ENCODE measurements at regions not wholly inside any gene's neighbourhood (a gene's known extent, or its start where the extent isn't known, plus 50 kb on each side); places are given as distances from the start of the nearest gene placed in this dataset.

GRCh38 chr16:26546573-26546972 is 520.2 kb upstream of the C16orf82 start (continued):
- no peak for TF ChIP-seq ARID3B (CRISPR knock-in tag; IDR thresholded peaks at IDR 0.05; ENCODE audit: borderline replicate concordance)
- TF ChIP-seq PYGO2 (tag; IDR thresholded peaks at IDR 0.05), result no peak
- no peak for TF ChIP-seq RBFOX2 (IDR thresholded peaks at IDR 0.05; ENCODE audit: low read depth, low read length)
- no peak for TF ChIP-seq ZBTB8A (IDR thresholded peaks at IDR 0.05; ENCODE audit: partially characterized antibody)
- TF ChIP-seq ERF (CRISPR knock-in tag; IDR thresholded peaks at IDR 0.05), result no peak
- TF ChIP-seq PHF20 (IDR thresholded peaks at IDR 0.05; ENCODE audit: partially characterized antibody), result no peak
- TF ChIP-seq ZNF316 (IDR thresholded peaks at IDR 0.05), result no peak
- TF ChIP-seq SIN3A (IDR thresholded peaks at IDR 0.05; ENCODE audit: borderline replicate concordance in 2 of 2, control insufficient read depth in 1 of 2, low read depth in 2 of 2, low read length in 2 of 2), result no peak
- TF ChIP-seq ZNF3 (CRISPR knock-in tag; IDR thresholded peaks at IDR 0.05), result no peak
- TF ChIP-seq NR2C1 (IDR thresholded peaks at IDR 0.05), result no peak
- no peak for TF ChIP-seq NR2C1 (tag; IDR thresholded peaks at IDR 0.05)
- TF ChIP-seq ZNF764 (CRISPR knock-in tag; IDR thresholded peaks at IDR 0.05; ENCODE audit: low read depth), result no peak
- TF ChIP-seq ATF3 (IDR thresholded peaks at IDR 0.05), result no peak
- TF ChIP-seq ATF3 (CRISPR knock-in tag; conservative IDR thresholded peaks at IDR 0.05), result no peak
